Testis (tissue), 2 donors: ENCODE measurements at regions not wholly inside any gene's neighbourhood (a gene's known extent, or its start where the extent isn't known, plus 50 kb on each side); places are given as distances from the start of the nearest gene placed in this dataset.

Experiments
- POLR2A ChIP-seq: fragments of 450-650 bp; IDR thresholded peaks from one replicate; pipeline ENCODE4 v1.6.1; 2017; ENCODE audit warnings: antibody characterized with exemption, mild to moderate bottlenecking, moderate library complexity
- TF ChIP-seq, protein P1 (sequence below), 3 experiments: fragments of 450-650 bp in 2 of 3; fragments of 200-600 bp in 1 of 3; sonication (generic) in 1 of 3; IDR thresholded peaks; one replicate each; pipeline ENCODE4 v1.5.1; 2016 to 2019; ENCODE audit warnings: antibody characterized with exemption in 3 of 3, mild to moderate bottlenecking in 2 of 3, moderate library complexity in 1 of 3

DNA sequence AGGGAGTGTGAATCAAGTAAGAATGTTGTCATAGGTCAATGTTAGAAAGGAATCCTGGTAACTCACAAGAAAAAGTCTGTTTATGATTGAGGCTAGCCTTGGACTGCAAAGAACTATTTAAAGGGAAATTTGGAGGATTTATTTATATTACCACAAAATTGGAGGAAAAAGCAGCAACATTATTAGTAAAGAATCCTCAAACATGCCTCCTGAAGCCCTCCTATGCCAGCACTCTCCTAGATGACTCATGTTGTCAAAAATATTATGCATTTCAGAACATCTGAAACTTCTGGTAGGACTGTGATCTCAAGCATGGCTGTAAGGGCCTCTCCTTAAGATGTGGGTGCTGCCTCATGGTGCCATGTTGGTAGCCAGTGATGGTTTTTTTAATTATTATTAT, 628.5 kb downstream of the CHSY3 start:
- TF ChIP-seq, protein P1, sequence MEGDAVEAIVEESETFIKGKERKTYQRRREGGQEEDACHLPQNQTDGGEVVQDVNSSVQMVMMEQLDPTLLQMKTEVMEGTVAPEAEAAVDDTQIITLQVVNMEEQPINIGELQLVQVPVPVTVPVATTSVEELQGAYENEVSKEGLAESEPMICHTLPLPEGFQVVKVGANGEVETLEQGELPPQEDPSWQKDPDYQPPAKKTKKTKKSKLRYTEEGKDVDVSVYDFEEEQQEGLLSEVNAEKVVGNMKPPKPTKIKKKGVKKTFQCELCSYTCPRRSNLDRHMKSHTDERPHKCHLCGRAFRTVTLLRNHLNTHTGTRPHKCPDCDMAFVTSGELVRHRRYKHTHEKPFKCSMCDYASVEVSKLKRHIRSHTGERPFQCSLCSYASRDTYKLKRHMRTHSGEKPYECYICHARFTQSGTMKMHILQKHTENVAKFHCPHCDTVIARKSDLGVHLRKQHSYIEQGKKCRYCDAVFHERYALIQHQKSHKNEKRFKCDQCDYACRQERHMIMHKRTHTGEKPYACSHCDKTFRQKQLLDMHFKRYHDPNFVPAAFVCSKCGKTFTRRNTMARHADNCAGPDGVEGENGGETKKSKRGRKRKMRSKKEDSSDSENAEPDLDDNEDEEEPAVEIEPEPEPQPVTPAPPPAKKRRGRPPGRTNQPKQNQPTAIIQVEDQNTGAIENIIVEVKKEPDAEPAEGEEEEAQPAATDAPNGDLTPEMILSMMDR (IDR thresholded peaks at IDR 0.05): no peak
- no peak for TF ChIP-seq POLR2A
